ENCODE measurements at regions not wholly inside any gene's neighbourhood (a gene's known extent, or its start where the extent isn't known, plus 50 kb on each side); places are given as distances from the start of the nearest gene placed in this dataset.

GRCh38 chr2:122927197-122927596, 1097.9 kb upstream of the CNTNAP5 start:
- H3K36me3 ChIP-seq (ENCODE audit: control insufficient read depth, insufficient read depth, low read length), result peaks cover 9% of the 10 kb centered on the region
- H3K27ac ChIP-seq (ENCODE audit: insufficient read depth, low read depth, low read length, poor library complexity, severe bottlenecking), result peak overlapping the region; percentile 64
- H3K4me3 ChIP-seq (ENCODE audit: insufficient read depth, low read depth, low read length), result no peak overlapping the region
- H3K9me3 ChIP-seq (ENCODE audit: control insufficient read depth, low read length), result no peaks in the 10 kb centered on the region
- WGBS, 2 experiments, result 2 to 4% methylated on average over 3 of the region's 3 CpGs
- no peaks in the 10 kb centered on the region for H3K27me3 ChIP-seq (ENCODE audit: control insufficient read depth, insufficient read depth, low read length, poor library complexity, severe bottlenecking)
- peaks cover 7% of the 10 kb centered on the region for H3K4me1 ChIP-seq (ENCODE audit: control insufficient read depth, insufficient read depth, low read length)

GRCh38 chr2:122927710-122928557, 1097.2 kb upstream of the CNTNAP5 start:
- Histone ChIP-seq H3K27me3 (ENCODE audit: control insufficient read depth, insufficient read depth, low read length, poor library complexity, severe bottlenecking) (no peaks in the 10 kb centered on the region), H3K4me3 (ENCODE audit: insufficient read depth, low read depth, low read length) (no peak overlapping the region), H3K4me1 (ENCODE audit: control insufficient read depth, insufficient read depth, low read length) (peaks cover 7% of the 10 kb centered on the region), H3K27ac (ENCODE audit: insufficient read depth, low read depth, low read length, poor library complexity, severe bottlenecking) (peak overlapping the region; percentile 64), H3K9me3 (ENCODE audit: control insufficient read depth, low read length) (no peaks in the 10 kb centered on the region), H3K36me3 (ENCODE audit: control insufficient read depth, insufficient read depth, low read length) (peaks cover 9% of the 10 kb centered on the region)
- WGBS, 2 experiments, result 78 to 83% methylated on average over 2 to 4 of the region's 4 CpGs

GRCh38 chr2:122929347-122929746, 1095.7 kb upstream of the CNTNAP5 start:
- H3K9me3 ChIP-seq (ENCODE audit: control insufficient read depth, low read length), result no peaks in the 10 kb centered on the region
- H3K27ac ChIP-seq (ENCODE audit: insufficient read depth, low read depth, low read length, poor library complexity, severe bottlenecking), result no peak overlapping the region
- H3K27me3 ChIP-seq (ENCODE audit: control insufficient read depth, insufficient read depth, low read length, poor library complexity, severe bottlenecking), result no peaks in the 10 kb centered on the region
- 97 to 100% methylated on average over 1 of the region's 1 CpG for WGBS, 2 experiments
- H3K36me3 ChIP-seq (ENCODE audit: control insufficient read depth, insufficient read depth, low read length), result peaks cover 9% of the 10 kb centered on the region
- H3K4me3 ChIP-seq (ENCODE audit: insufficient read depth, low read depth, low read length), result no peak overlapping the region
- peaks cover 7% of the 10 kb centered on the region for H3K4me1 ChIP-seq (ENCODE audit: control insufficient read depth, insufficient read depth, low read length)

- H3K4me3 ChIP-seq (ENCODE audit: insufficient read depth, low read depth, low read length), result no peak overlapping the region
- WGBS, 2 experiments, result 92 to 95% methylated on average over 1 of the region's 2 CpGs
- no peaks in the 10 kb centered on the region for H3K4me1 ChIP-seq (ENCODE audit: control insufficient read depth, insufficient read depth, low read length)
- no peaks in the 10 kb centered on the region for H3K9me3 ChIP-seq (ENCODE audit: control insufficient read depth, low read length)
- no peak overlapping the region for H3K27ac ChIP-seq (ENCODE audit: insufficient read depth, low read depth, low read length, poor library complexity, severe bottlenecking)
- H3K27me3 ChIP-seq (ENCODE audit: control insufficient read depth, insufficient read depth, low read length, poor library complexity, severe bottlenecking), result no peaks in the 10 kb centered on the region
- no peaks in the 10 kb centered on the region for H3K36me3 ChIP-seq (ENCODE audit: control insufficient read depth, insufficient read depth, low read length)
These were observed 1089.6 kb upstream of the CNTNAP5 start for GRCh38 chr2:122935506-122935905.

GRCh38 chr2:122939796-122940195, 1085.3 kb upstream of the CNTNAP5 start:
- H3K27ac ChIP-seq (ENCODE audit: insufficient read depth, low read depth, low read length, poor library complexity, severe bottlenecking), result no peak overlapping the region
- H3K27me3 ChIP-seq (ENCODE audit: control insufficient read depth, insufficient read depth, low read length, poor library complexity, severe bottlenecking), result no peaks in the 10 kb centered on the region
- H3K36me3 ChIP-seq (ENCODE audit: control insufficient read depth, insufficient read depth, low read length), result no peaks in the 10 kb centered on the region
- no peaks in the 10 kb centered on the region for H3K4me1 ChIP-seq (ENCODE audit: control insufficient read depth, insufficient read depth, low read length)
- no peak overlapping the region for H3K4me3 ChIP-seq (ENCODE audit: insufficient read depth, low read depth, low read length)
- 70 to 84% methylated on average over 4 of the region's 4 CpGs for WGBS, 2 experiments
- no peaks in the 10 kb centered on the region for H3K9me3 ChIP-seq (ENCODE audit: control insufficient read depth, low read length)

GRCh38 chr2:122949523-122949922, 1075.6 kb upstream of the CNTNAP5 start:
- Histone ChIP-seq H3K27me3 (ENCODE audit: control insufficient read depth, insufficient read depth, low read length, poor library complexity, severe bottlenecking) (no peaks in the 10 kb centered on the region), H3K9me3 (ENCODE audit: control insufficient read depth, low read length) (no peaks in the 10 kb centered on the region), H3K27ac (ENCODE audit: insufficient read depth, low read depth, low read length, poor library complexity, severe bottlenecking) (no peak overlapping the region), H3K4me3 (ENCODE audit: insufficient read depth, low read depth, low read length) (no peak overlapping the region), H3K36me3 (ENCODE audit: control insufficient read depth, insufficient read depth, low read length) (no peaks in the 10 kb centered on the region), H3K4me1 (ENCODE audit: control insufficient read depth, insufficient read depth, low read length) (no peaks in the 10 kb centered on the region)
- 46 to 47% methylated on average over 2 of the region's 2 CpGs for WGBS, 2 experiments

GRCh38 chr2:122955776-122956175, 1069.3 kb upstream of the CNTNAP5 start:
- H3K9me3 ChIP-seq (ENCODE audit: control insufficient read depth, low read length), result no peaks in the 10 kb centered on the region
- H3K27ac ChIP-seq (ENCODE audit: insufficient read depth, low read depth, low read length, poor library complexity, severe bottlenecking), result no peak overlapping the region
- H3K4me1 ChIP-seq (ENCODE audit: control insufficient read depth, insufficient read depth, low read length), result no peaks in the 10 kb centered on the region
- WGBS, 2 experiments, result 87 to 97% methylated on average over 4 of the region's 4 CpGs
- no peaks in the 10 kb centered on the region for H3K27me3 ChIP-seq (ENCODE audit: control insufficient read depth, insufficient read depth, low read length, poor library complexity, severe bottlenecking)
- H3K4me3 ChIP-seq (ENCODE audit: insufficient read depth, low read depth, low read length), result no peak overlapping the region
- no peaks in the 10 kb centered on the region for H3K36me3 ChIP-seq (ENCODE audit: control insufficient read depth, insufficient read depth, low read length)

- WGBS, 2 experiments, result 91% methylated on average over 4 to 5 of the region's 5 CpGs
- no peak overlapping the region for H3K27ac ChIP-seq (ENCODE audit: insufficient read depth, low read depth, low read length, poor library complexity, severe bottlenecking)
- no peaks in the 10 kb centered on the region for H3K27me3 ChIP-seq (ENCODE audit: control insufficient read depth, insufficient read depth, low read length, poor library complexity, severe bottlenecking)
- H3K4me1 ChIP-seq (ENCODE audit: control insufficient read depth, insufficient read depth, low read length), result no peaks in the 10 kb centered on the region
- no peak overlapping the region for H3K4me3 ChIP-seq (ENCODE audit: insufficient read depth, low read depth, low read length)
- no peaks in the 10 kb centered on the region for H3K9me3 ChIP-seq (ENCODE audit: control insufficient read depth, low read length)
- no peaks in the 10 kb centered on the region for H3K36me3 ChIP-seq (ENCODE audit: control insufficient read depth, insufficient read depth, low read length)
These were observed 1064.1 kb upstream of the CNTNAP5 start for GRCh38 chr2:122960759-122961641.

- 91 to 100% methylated on average over 1 to 2 of the region's 2 CpGs for WGBS, 2 experiments
- Histone ChIP-seq H3K4me1 (ENCODE audit: control insufficient read depth, insufficient read depth, low read length) (no peaks in the 10 kb centered on the region), H3K27me3 (ENCODE audit: control insufficient read depth, insufficient read depth, low read length, poor library complexity, severe bottlenecking) (no peaks in the 10 kb centered on the region), H3K36me3 (ENCODE audit: control insufficient read depth, insufficient read depth, low read length) (no peaks in the 10 kb centered on the region), H3K4me3 (ENCODE audit: insufficient read depth, low read depth, low read length) (no peak overlapping the region), H3K27ac (ENCODE audit: insufficient read depth, low read depth, low read length, poor library complexity, severe bottlenecking) (no peak overlapping the region), H3K9me3 (ENCODE audit: control insufficient read depth, low read length) (no peaks in the 10 kb centered on the region)
These were observed 1058.6 kb upstream of the CNTNAP5 start for GRCh38 chr2:122966461-122966860.

- Histone ChIP-seq H3K36me3 (ENCODE audit: control insufficient read depth, insufficient read depth, low read length) (no peaks in the 10 kb centered on the region), H3K4me3 (ENCODE audit: insufficient read depth, low read depth, low read length) (no peak overlapping the region), H3K27ac (ENCODE audit: insufficient read depth, low read depth, low read length, poor library complexity, severe bottlenecking) (no peak overlapping the region), H3K4me1 (ENCODE audit: control insufficient read depth, insufficient read depth, low read length) (no peaks in the 10 kb centered on the region), H3K27me3 (ENCODE audit: control insufficient read depth, insufficient read depth, low read length, poor library complexity, severe bottlenecking) (no peaks in the 10 kb centered on the region), H3K9me3 (ENCODE audit: control insufficient read depth, low read length) (no peaks in the 10 kb centered on the region)
- WGBS, 2 experiments, result 90 to 92% methylated on average over 1 of the region's 1 CpG
These were observed 1047.5 kb upstream of the CNTNAP5 start for GRCh38 chr2:122977580-122977979.

Data from ectodermal cell (in vitro differentiated cells).